Transverse colon (tissue), 4 donors: ENCODE measurements at regions not wholly inside any gene's neighbourhood (a gene's known extent, or its start where the extent isn't known, plus 50 kb on each side); places are given as distances from the start of the nearest gene placed in this dataset.

Source experiments
- DNase-seq: peaks from one replicate; pipeline ENCODE4 v3.0.0-alpha.2; 2019
- H3K27ac ChIP-seq, 4 donors: fragments of 200-600 bp; sonication (generic); 2 replicates each; pipeline ENCODE4 v1.5.1; 2016 to 2018; ENCODE audit warnings: inconsistent platforms in 4 of 4
- H3K27me3 ChIP-seq: fragments of 200-600 bp; sonication (generic); 2 replicates; pipeline ENCODE4 v1.5.1; 2017; ENCODE audit warnings: inconsistent platforms
- H3K36me3 ChIP-seq, 4 donors: fragments of 200-600 bp; sonication (generic); 2 replicates each; pipeline ENCODE4 v1.5.1; 2017 to 2019; ENCODE audit warnings: inconsistent platforms in 4 of 4
- H3K4me1 ChIP-seq, 4 donors: fragments of 200-600 bp; sonication (generic); 2 replicates each; pipeline ENCODE4 v1.5.1; 2017 to 2020; ENCODE audit warnings: inconsistent platforms in 4 of 4
- H3K4me3 ChIP-seq, 4 donors: fragments of 200-600 bp; sonication (generic); 1 replicate in 1 of 4; 2 replicates in 3 of 4; pipeline versions ENCODE4 v1.5.1 to v1.6.1; 2017 to 2019; ENCODE audit warnings: inconsistent platforms in 4 of 4
- H3K9me3 ChIP-seq, 2 donors: fragments of 200-600 bp; sonication (generic); 2 replicates each; pipeline ENCODE4 v1.5.1; 2017 to 2019; ENCODE audit warnings: inconsistent platforms in 2 of 2
- EP300 ChIP-seq: sonication (generic); formaldehyde crosslinking; IDR thresholded peaks from one replicate; pipeline ENCODE4 v1.6.1; 2017; ENCODE audit warnings: antibody characterized with exemption, low read depth
- POLR2A ChIP-seq: fragments of 450-650 bp; IDR thresholded peaks from one replicate; pipeline ENCODE4 v1.6.1; 2016; ENCODE audit warnings: antibody characterized with exemption, mild to moderate bottlenecking, moderate library complexity
- POLR2AphosphoS5 ChIP-seq, 3 donors: sonication (generic); formaldehyde crosslinking; IDR thresholded peaks; one replicate each; pipeline ENCODE4 v1.6.1; 2016; ENCODE audit warnings: antibody characterized with exemption in 3 of 3
- WGBS, 2 donors: methylation state at CpG; one replicate each; pipeline ENCODE4 v1.1.5; 2018; ENCODE audit warnings: low coverage in 1 of 2; 5-methylcytosine and 5-hydroxymethylcytosine counted together
- in situ Hi-C, 4 donors: fragments of 200-750 bp; cut with MboI; loops; one replicate each; pipeline versions ENCODE4 v1.15.0 to v1.15.1; 2017; ENCODE audit warnings: low sequenced_read_pairs in 3 of 4, low pct_ligation_motif_present in 1 of 4, low pct_unique_long_range_greater_than_20kb in 1 of 4
- intact Hi-C: fragments of 100-400 bp; cut with DNase I; formaldehyde crosslinking; loops from one replicate; pipeline ENCODE4 v1.15.1; 2023; ENCODE audit warnings: low total_unique reads
- TF ChIP-seq, protein P1 (sequence below), 5 experiments: fragments of 200-600 bp in 3 of 5; fragments of 450-650 bp in 2 of 5; sonication (generic) in 3 of 5; IDR thresholded peaks; 1 replicate in 2 of 5; 2 replicates in 3 of 5; pipeline ENCODE4 v1.5.1; 2016 to 2017; ENCODE audit warnings: antibody characterized with exemption in 5 of 5, inconsistent platforms in 3 of 5, mild to moderate bottlenecking in 2 of 5, moderate library complexity in 1 of 5

DNA sequence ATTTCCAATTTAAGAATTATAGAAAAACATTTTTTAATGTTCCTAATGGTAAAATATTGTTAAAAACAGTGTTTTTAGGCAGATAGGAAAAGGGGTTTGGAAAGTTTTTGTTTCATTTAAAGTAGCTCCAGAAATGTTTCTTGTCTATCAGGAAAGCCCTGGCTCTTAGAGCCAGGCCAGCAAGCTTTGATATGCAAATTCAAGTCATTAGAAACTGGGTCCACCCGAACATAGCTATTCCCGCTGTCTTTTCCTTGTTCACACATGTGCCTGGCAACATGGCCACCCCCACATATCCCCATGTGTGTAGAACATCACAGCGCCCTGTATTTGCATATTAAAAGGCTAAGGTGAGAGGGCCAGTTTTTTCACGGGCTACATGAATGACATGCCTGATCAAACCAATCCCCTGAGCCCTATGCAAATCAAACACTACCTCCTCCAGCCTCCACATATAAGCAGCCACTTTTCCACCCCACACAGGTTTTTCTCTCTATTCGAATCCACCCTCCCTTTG lies 925.3 kb upstream of the CDH10 start:
- WGBS, 2 donors: 59 to 81% methylated on average over 3 to 5 of the region's 5 CpGs
- DNase-seq: no peak

DNA sequence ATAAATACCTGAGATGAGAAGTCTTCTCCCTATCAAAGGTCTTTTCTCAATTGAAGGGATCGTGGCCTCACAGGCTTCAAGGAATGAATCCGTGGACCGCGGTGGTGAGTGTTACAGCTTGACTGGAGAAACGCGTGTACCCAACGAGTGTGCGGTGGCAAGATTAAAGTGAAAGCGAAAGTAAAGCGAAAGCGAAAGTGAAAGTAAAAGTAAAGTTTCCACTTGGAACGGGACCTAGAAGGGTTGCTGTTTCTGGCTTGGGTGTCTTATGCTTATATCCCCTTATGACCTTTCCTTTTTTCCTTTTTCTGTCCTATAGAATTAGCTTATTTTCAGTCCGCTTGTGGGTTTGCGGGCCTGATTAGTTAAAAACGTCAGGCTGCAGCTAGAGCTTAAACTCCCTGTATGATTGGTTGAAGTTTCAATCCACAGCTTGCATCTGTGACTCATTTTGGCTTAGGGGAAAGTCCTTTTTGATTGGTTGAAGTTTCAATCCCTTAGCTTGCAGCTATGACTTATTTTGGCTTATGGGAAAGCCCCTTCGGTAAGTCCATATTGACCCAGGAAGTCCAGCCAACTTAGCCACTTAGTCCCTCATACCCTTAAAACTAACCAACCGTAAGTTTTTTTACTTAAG lies 924.3 kb upstream of the CDH10 start:
- Histone ChIP-seq H3K9me3 (peaks cover 15 to 18% of the 10 kb centered on the region in 2 donors), H3K4me1 (no peaks in the 10 kb centered on the region), H3K27me3 (no peaks in the 10 kb centered on the region), H3K27ac (no peak overlapping the region), H3K4me3 (no peak overlapping the region), H3K36me3 (no peaks in the 10 kb centered on the region)
- in situ Hi-C loops (no loop called here), intact Hi-C loops (no loop called here)
- no peak for DNase-seq
- 84 to 90% methylated on average over 17 of the region's 17 CpGs for whole genome bisulfite sequencing, 2 donors
- TF ChIP-seq POLR2A (no peak), EP300 (no peak), POLR2AphosphoS5 (IDR thresholded peaks at IDR 0.05) (no peak)
- TF ChIP-seq, protein P1, sequence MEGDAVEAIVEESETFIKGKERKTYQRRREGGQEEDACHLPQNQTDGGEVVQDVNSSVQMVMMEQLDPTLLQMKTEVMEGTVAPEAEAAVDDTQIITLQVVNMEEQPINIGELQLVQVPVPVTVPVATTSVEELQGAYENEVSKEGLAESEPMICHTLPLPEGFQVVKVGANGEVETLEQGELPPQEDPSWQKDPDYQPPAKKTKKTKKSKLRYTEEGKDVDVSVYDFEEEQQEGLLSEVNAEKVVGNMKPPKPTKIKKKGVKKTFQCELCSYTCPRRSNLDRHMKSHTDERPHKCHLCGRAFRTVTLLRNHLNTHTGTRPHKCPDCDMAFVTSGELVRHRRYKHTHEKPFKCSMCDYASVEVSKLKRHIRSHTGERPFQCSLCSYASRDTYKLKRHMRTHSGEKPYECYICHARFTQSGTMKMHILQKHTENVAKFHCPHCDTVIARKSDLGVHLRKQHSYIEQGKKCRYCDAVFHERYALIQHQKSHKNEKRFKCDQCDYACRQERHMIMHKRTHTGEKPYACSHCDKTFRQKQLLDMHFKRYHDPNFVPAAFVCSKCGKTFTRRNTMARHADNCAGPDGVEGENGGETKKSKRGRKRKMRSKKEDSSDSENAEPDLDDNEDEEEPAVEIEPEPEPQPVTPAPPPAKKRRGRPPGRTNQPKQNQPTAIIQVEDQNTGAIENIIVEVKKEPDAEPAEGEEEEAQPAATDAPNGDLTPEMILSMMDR (IDR thresholded peaks at IDR 0.05): no peak

More for the DNA sequence above, 925.3 kb upstream of the CDH10 start:
- H3K4me1 ChIP-seq: no peaks in the 10 kb centered on the region
- H3K27ac ChIP-seq: no peak overlapping the region
- no peaks in the 10 kb centered on the region for H3K27me3 ChIP-seq
- H3K4me3 ChIP-seq: no peak overlapping the region
- H3K9me3 ChIP-seq: peaks cover 14 to 15% of the 10 kb centered on the region in 2 donors
- intact Hi-C loops: no loop called here
- H3K36me3 ChIP-seq: no peaks in the 10 kb centered on the region
- TF ChIP-seq POLR2AphosphoS5 (IDR thresholded peaks at IDR 0.05): no peak
- TF ChIP-seq EP300: no peak
- TF ChIP-seq POLR2A: no peak
- TF ChIP-seq, protein P1 (IDR thresholded peaks at IDR 0.05): no peak
- in situ Hi-C loops: no loop called here

DNA sequence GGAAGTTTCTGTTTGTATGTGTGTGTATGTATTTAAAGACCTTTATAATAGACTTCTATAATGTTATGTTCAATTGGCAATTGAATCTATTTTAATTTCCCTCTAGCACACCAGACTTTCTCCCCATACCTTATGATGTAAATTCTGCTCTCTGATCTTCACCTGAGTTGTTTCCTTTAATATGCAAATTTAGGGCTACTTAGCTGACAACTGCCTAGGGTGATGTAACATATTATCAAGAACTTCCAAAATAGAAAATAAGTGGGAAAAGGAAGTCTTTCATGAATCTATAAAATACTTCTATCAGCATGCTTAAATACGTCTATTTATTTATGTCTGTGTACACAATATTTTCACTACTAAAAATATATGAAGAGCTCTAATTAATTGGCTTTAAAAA lies 923.5 kb upstream of the CDH10 start:
- H3K27me3 ChIP-seq: no peaks in the 10 kb centered on the region
- peaks cover 15 to 19% of the 10 kb centered on the region in 2 donors for H3K9me3 ChIP-seq
- no peaks in the 10 kb centered on the region for H3K4me1 ChIP-seq
- H3K27ac ChIP-seq: no peak overlapping the region
- 83 to 84% methylated on average over 1 of the region's 1 CpG for WGBS, 2 donors
- H3K36me3 ChIP-seq: no peaks in the 10 kb centered on the region
- no peak for DNase-seq
- in situ Hi-C loops: no loop called here
- TF ChIP-seq POLR2A (no peak), EP300 (no peak), POLR2AphosphoS5 (IDR thresholded peaks at IDR 0.05) (no peak)
- TF ChIP-seq, protein P1 (IDR thresholded peaks at IDR 0.05): no peak
- H3K4me3 ChIP-seq: no peak overlapping the region
- intact Hi-C loops: no loop called here

DNA sequence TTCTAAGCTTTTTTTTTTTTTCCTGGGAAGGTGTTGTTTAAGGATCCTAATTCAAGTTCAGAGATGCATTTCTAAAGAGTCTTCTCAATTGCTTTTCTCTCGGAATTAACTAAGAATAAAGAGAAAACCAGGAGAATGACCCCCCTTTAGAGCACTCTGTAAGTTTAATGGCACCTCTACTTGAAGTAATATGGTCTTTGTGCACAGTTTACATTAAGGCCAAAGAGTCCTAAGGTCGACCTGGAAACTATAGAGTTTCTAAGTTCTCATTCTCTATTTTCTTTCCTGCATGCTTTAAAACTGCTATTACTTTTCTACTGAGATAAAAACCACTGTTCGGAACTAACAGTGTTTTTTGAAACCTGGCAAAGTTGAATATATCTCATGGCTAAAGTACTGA lies 923.1 kb upstream of the CDH10 start:
- Histone ChIP-seq H3K36me3 (no peaks in the 10 kb centered on the region), H3K9me3 (peaks cover 15 to 23% of the 10 kb centered on the region in 2 donors), H3K27me3 (no peaks in the 10 kb centered on the region), H3K27ac (no peak overlapping the region), H3K4me1 (no peaks in the 10 kb centered on the region), H3K4me3 (no peak overlapping the region)
- DNase-seq: no peak
- in situ Hi-C loops (no loop called here), intact Hi-C loops (no loop called here)
- TF ChIP-seq POLR2A (no peak), POLR2AphosphoS5 (IDR thresholded peaks at IDR 0.05) (no peak), EP300 (no peak)
- TF ChIP-seq, protein P1 (IDR thresholded peaks at IDR 0.05): no peak
- 43% methylated on average over 3 of the region's 3 CpGs for WGBS, 2 donors
